Hematopoietic multipotent progenitor cell treated with erythropoietin and hydrocortisone succinate and interleukin-3 and kit ligand, for 6 days (in vitro differentiated cells): ENCODE measurements at regions not wholly inside any gene's neighbourhood (a gene's known extent, or its start where the extent isn't known, plus 50 kb on each side); places are given as distances from the start of the nearest gene placed in this dataset.
"Not testable (repeated sequence)": the region's sequence is repeated elsewhere in the genome, so short reads cannot be mapped to it uniquely, and the experiment has no call there.

Experiments
- DNase-seq: peaks from one replicate; pipeline ENCODE4 v3.0.0-alpha.2; 2015

GRCh38 chr11:109954534-109954933 lies 138.7 kb upstream of the ZC3H12C start:
- DNase-seq, result no peak

- no peak for DNase-seq
These were observed 136.9 kb upstream of the ZC3H12C start for GRCh38 chr11:109956124-109956793.

- DNase-seq, result no peak
These were observed 136.2 kb upstream of the ZC3H12C start for GRCh38 chr11:109957000-109957399.

GRCh38 chr11:109957601-109958000 lies 135.6 kb upstream of the ZC3H12C start:
- no peak for DNase-seq

- DNase-seq, result no peak
These were observed 134.9 kb upstream of the ZC3H12C start for GRCh38 chr11:109958131-109958820.

GRCh38 chr11:109958821-109959166 lies 134.4 kb upstream of the ZC3H12C start:
- no peak for DNase-seq

- DNase-seq, result no peak
These were observed 132.4 kb upstream of the ZC3H12C start for GRCh38 chr11:109960831-109961230.

GRCh38 chr11:109961261-109961660 lies 131.9 kb upstream of the ZC3H12C start:
- DNase-seq, result no peak

GRCh38 chr11:109963101-109963500 lies 130.1 kb upstream of the ZC3H12C start:
- no peak for DNase-seq

GRCh38 chr11:109964487-109964886 lies 128.7 kb upstream of the ZC3H12C start:
- no peak for DNase-seq

GRCh38 chr11:109965445-109965844 lies 127.7 kb upstream of the ZC3H12C start:
- not testable (repeated sequence) for DNase-seq

- not testable (repeated sequence) for DNase-seq
These were observed 127.3 kb upstream of the ZC3H12C start for GRCh38 chr11:109965926-109966325.

- DNase-seq, result not testable (repeated sequence)
These were observed 126.1 kb upstream of the ZC3H12C start for GRCh38 chr11:109967136-109967535.

- DNase-seq, result no peak
These were observed 124.9 kb upstream of the ZC3H12C start for GRCh38 chr11:109968299-109968698.

GRCh38 chr11:109968781-109969180 lies 124.4 kb upstream of the ZC3H12C start:
- no peak for DNase-seq

- DNase-seq, result no peak
These were observed 122.5 kb upstream of the ZC3H12C start for GRCh38 chr11:109970516-109971183.

GRCh38 chr11:109971184-109971523 lies 122.0 kb upstream of the ZC3H12C start:
- DNase-seq, result peak; percentile 23

- DNase-seq, result no peak
These were observed 120.9 kb upstream of the ZC3H12C start for GRCh38 chr11:109972181-109972715.

GRCh38 chr11:109972939-109973338 lies 120.3 kb upstream of the ZC3H12C start:
- DNase-seq, result no peak

GRCh38 chr11:109973486-109973885 lies 119.7 kb upstream of the ZC3H12C start:
- no peak for DNase-seq

GRCh38 chr11:109974523-109974922 lies 118.7 kb upstream of the ZC3H12C start:
- no peak for DNase-seq

GRCh38 chr11:109978895-109979294 lies 114.3 kb upstream of the ZC3H12C start:
- DNase-seq, result no peak

GRCh38 chr11:109981031-109981636 lies 112.1 kb upstream of the ZC3H12C start:
- no peak for DNase-seq

- DNase-seq, result no peak
These were observed 109.8 kb upstream of the ZC3H12C start for GRCh38 chr11:109983358-109983757.
